K562 (cell line): ENCODE measurements at regions not wholly inside any gene's neighbourhood (a gene's known extent, or its start where the extent isn't known, plus 50 kb on each side); places are given as distances from the start of the nearest gene placed in this dataset.
A peak's percentile ranks its signal among the peaks of the same experiment; 100 is the strongest.

Experiments used
- ATAC-seq: fragments of 200-7000 bp; cut with Tn5 transposase; 3 replicates; pipeline ENCODE4 v1.9.1; 2020; ENCODE audit warnings: moderate library complexity
- BruUV-seq: library from RNA; stranded (reverse); fragments of 400-500 nt; replicated peaks from 2 replicates; lab custom pipeline; 2021; lab: Mats Ljungman, UMichigan
- CTCF ChIA-PET: fragments of 300-600 bp; formaldehyde crosslinking; extraction: SDS; loops from one replicate; lab custom pipeline; 2021; ENCODE audit warnings: low intra/inter-chr PET ratio; lab: Yijun Ruan, JAX
- POLR2A ChIA-PET: fragments of 300-600, 350-650 bp; sonication (Branson Sonifier 250); formaldehyde crosslinking; extraction: SDS; loops from one replicate; lab custom pipeline; 2021; ENCODE audit warnings: antibody characterized with exemption, inconsistent platforms; lab: Yijun Ruan, JAX
- DNase-seq, 4 experiments: peaks; one replicate each; pipeline versions ENCODE4 v3.0.0 to v3.0.0-alpha.2; 2011 to 2018; ENCODE audit warnings: low spot score in 3 of 4, mixed read lengths in 3 of 4; ENCODE audit errors: extremely low read depth in 1 of 4
- FAIRE-seq: peaks from 2 replicates; lab custom pipeline; 2011; peaks lifted over from hg19 to GRCh38; lab: Jason Lieb, UNC
- H2AFZ ChIP-seq: 2 replicates; pipeline ENCODE4 v1.6.0; 2011; ENCODE audit warnings: low read depth, low read length, control low read depth, inconsistent platforms
- H3K27ac ChIP-seq: fragments of 200-600 bp; 3 replicates; pipeline ENCODE4 v1.8.0; 2011; ENCODE audit warnings: low read depth, mild to moderate bottlenecking, control low read depth, inconsistent platforms, low read length, moderate library complexity, mixed read lengths; ENCODE audit errors: extremely low read depth
- H3K27me3 ChIP-seq, 2 experiments: fragments of 300-600 bp in 1 of 2; 2 replicates in 1 of 2; 3 replicates in 1 of 2; pipeline versions ENCODE4 v1.6.0 to v1.8.0; 2011; ENCODE audit warnings: inconsistent platforms in 2 of 2, low read length in 2 of 2, mild to moderate bottlenecking in 1 of 2, mixed read lengths in 1 of 2, moderate library complexity in 1 of 2; ENCODE audit not compliant: control insufficient read depth in 2 of 2, insufficient read depth in 2 of 2
- H3K36me3 ChIP-seq: fragments of 300-600 bp; 3 replicates; pipeline ENCODE4 v1.8.0; 2011; ENCODE audit warnings: mild to moderate bottlenecking, low read length, inconsistent platforms; ENCODE audit not compliant: control insufficient read depth, insufficient read depth
- H3K4me1 ChIP-seq, 2 experiments: fragments of 200-600 bp in 1 of 2; replicated peaks in 1 of 2; 2 replicates in 1 of 2; 3 replicates in 1 of 2; pipeline versions ENCODE4 v1.5.1 to v1.8.0; 2011; ENCODE audit warnings: inconsistent platforms in 2 of 2, low read length in 2 of 2, mild to moderate bottlenecking in 1 of 2, mixed read lengths in 1 of 2, moderate library complexity in 1 of 2; ENCODE audit not compliant: control insufficient read depth in 2 of 2, insufficient read depth in 2 of 2
- H3K4me2 ChIP-seq: 2 replicates; pipeline ENCODE4 v1.6.1; 2011; ENCODE audit warnings: low read length, control low read depth, inconsistent platforms, mixed read lengths; ENCODE audit not compliant: insufficient read depth
- H3K4me3 ChIP-seq: fragments of 200-600 bp; sonication (generic), shearing (Covaris generic); 2 replicates; pipeline ENCODE4 v1.5.1; 2016; ENCODE audit warnings: control low read depth, inconsistent platforms
- H3K79me2 ChIP-seq: fragments of 200-600 bp; 3 replicates; pipeline ENCODE4 v1.8.0; 2011; ENCODE audit warnings: low read length, inconsistent platforms; ENCODE audit not compliant: control insufficient read depth, insufficient read depth
- H3K9ac ChIP-seq, 2 experiments: 2 replicates each; pipeline versions ENCODE4 v1.6.0 to v1.6.1; 2011; ENCODE audit warnings: low read depth in 2 of 2, low read length in 2 of 2, control low read depth in 1 of 2, inconsistent platforms in 1 of 2, mild to moderate bottlenecking in 1 of 2, mixed read lengths in 1 of 2; ENCODE audit not compliant: insufficient read depth in 1 of 2
- H3K9me1 ChIP-seq: one replicate; pipeline ENCODE4 v1.6.0; 2011; ENCODE audit warnings: inconsistent platforms, mild to moderate bottlenecking, low read length, moderate library complexity; ENCODE audit not compliant: control insufficient read depth, insufficient read depth
- H3K9me3 ChIP-seq: replicated peaks from 2 replicates; pipeline ENCODE4 v1.5.1; 2011; ENCODE audit warnings: low read depth, low read length, inconsistent platforms; ENCODE audit not compliant: control insufficient read depth, insufficient read depth
- H4K20me1 ChIP-seq: replicated peaks from 2 replicates; pipeline ENCODE4 v1.6.1; 2011; ENCODE audit warnings: low read length, inconsistent platforms, mixed read lengths; ENCODE audit not compliant: control insufficient read depth, insufficient read depth
- ESRRB ChIP-seq: fragments of 250-450 bp; sonication (Bioruptor Pico); IDR thresholded peaks from 2 replicates; pipeline ENCODE4 v1.5.0; 2020; ENCODE audit warnings: mild to moderate bottlenecking, moderate library complexity, borderline replicate concordance
- HNRNPLL ChIP-seq: fragments of 200-400 bp; formaldehyde crosslinking; IDR thresholded peaks from 2 replicates; pipeline ENCODE4 v1.6.1; 2017; ENCODE audit warnings: low read length, low read depth, mild to moderate bottlenecking; ENCODE audit not compliant: poor library complexity, severe bottlenecking
- MXI1 ChIP-seq: IDR thresholded peaks from 2 replicates; pipeline ENCODE4 v1.6.1; 2011; ENCODE audit warnings: low read depth, mild to moderate bottlenecking, improper control_type of control experiment, low read length
- POLR2A ChIP-seq: fragments of 450-650 bp; conservative IDR thresholded peaks from 2 replicates; pipeline ENCODE4 v1.6.1; 2016
- POLR2B ChIP-seq: fragments of 450-650 bp; IDR thresholded peaks from 2 replicates; pipeline ENCODE4 v1.6.1; 2018; ENCODE audit warnings: low read depth; ENCODE audit not compliant: partially characterized antibody
- SAP30 ChIP-seq: fragments of 200-600 bp; sonication (generic); IDR thresholded peaks from 2 replicates; pipeline ENCODE4 v1.6.1; 2012; ENCODE audit warnings: borderline replicate concordance, low read depth, mild to moderate bottlenecking, moderate library complexity, low read length, control low read depth, inconsistent platforms; ENCODE audit not compliant: insufficient read depth, poor library complexity, severe bottlenecking
- YY1 ChIP-seq, 3 experiments: IDR thresholded peaks; 2 replicates each; pipeline ENCODE4 v1.6.1; 2011; ENCODE audit warnings: low read length in 2 of 3, mild to moderate bottlenecking in 2 of 3, moderate library complexity in 2 of 3, borderline replicate concordance in 1 of 3, control low read depth in 1 of 3, low read depth in 1 of 3; ENCODE audit not compliant: insufficient read depth in 3 of 3, insufficient replicate concordance in 2 of 3, control insufficient read depth in 1 of 3, insufficient read length in 1 of 3; ENCODE audit errors: extremely low read depth in 1 of 3
- WGBS: fragments of 100-300 bp; shearing (Covaris generic); methylation state at CpG from one replicate; pipeline ENCODE4 v1.1.6; 2016; ENCODE audit warnings: low coverage, mixed read lengths; ENCODE audit not compliant: insufficient coverage; ENCODE audit errors: missing lambda C conversion rate; 5-methylcytosine and 5-hydroxymethylcytosine counted together
- in situ Hi-C: fragments of 300-500 bp; cut with MboI; formaldehyde crosslinking; loops from 4 replicates; pipeline ENCODE4 v1.15.0; 2018; ENCODE audit warnings: inconsistent platforms, mixed read lengths
- intact Hi-C: fragments of 100-400 bp; cut with micrococcal nuclease; formaldehyde crosslinking; loops from 2 replicates; pipeline ENCODE4 v1.14.2; 2022

DNA sequence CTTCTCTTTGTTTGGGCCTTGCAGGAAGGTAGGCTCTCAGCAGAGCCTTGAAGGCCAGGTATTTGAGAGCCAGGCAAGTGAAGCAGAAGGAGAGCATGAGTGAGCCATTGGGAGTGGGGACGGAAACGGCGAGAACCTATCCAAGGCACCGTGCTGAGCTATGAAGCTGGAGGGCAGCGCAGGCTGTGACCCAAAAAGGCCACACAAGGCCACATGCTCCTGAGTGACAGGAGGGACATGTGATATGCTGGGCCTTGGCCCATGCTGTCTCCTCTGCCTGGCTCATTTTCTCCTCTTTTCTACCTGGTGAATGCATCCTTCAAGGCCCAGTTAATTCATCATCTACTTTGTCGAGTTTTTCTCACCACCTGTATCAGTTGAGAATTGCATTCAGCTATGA, 136.3 kb downstream of the PALM2AKAP2 start (continued):
- TF ChIP-seq ESRRB (CRISPR knock-in tag) (no peak), MXI1 (no peak), POLR2A (no peak), SAP30 (no peak), POLR2B (no peak)

DNA sequence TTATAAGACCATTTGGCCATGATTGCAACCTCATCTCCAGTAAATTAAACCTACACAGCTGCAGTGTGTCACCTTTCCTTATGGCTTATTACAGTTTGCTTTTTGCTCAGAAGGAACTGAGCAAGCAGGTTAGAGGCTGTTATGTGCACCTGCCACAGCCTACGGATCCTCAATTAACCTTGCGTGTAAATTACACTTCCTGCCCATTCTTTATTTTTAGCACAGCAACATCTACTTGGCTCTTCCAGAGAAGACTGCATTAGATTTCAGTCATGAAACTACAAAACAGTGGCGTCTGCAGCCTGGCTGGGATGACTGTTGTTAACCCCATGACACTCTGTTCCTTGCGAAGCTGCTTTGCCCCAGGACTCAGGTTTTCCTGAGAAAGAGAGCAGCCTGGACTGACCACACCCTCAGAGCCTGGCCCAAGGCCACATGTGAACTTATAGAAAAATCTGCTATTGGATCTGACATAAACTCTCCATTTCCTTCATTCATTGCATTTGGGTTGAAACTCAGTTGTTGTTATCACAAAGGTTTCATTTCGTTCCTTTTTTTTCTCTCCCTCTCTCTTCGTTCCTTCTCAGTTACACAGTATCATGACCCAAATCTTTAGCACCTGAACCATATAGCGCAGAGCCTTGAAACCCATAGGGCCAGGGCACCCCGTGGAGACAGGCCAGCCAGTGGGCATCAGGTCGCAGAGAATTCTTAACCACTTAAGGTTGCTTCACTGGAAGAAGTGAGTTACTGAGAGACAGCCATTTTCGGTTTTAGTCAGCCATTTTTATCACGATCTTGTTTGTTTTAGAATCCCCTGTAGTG, 138.6 kb downstream of the PALM2AKAP2 start:
- Histone ChIP-seq H3K4me1 (no peaks in the 10 kb centered on the region; a peak in 1 of 5 replicates), H3K9me1 (no peaks in the 10 kb centered on the region), H3K36me3 (no peaks in the 10 kb centered on the region), H3K27me3 (no peaks in the 10 kb centered on the region), H3K9ac (0 out of 4 replicates have a peak overlapping the region, but pooled peaks of 1 of the 2 experiments have one; percentile 26), H4K20me1 (no peaks in the 10 kb centered on the region), H3K4me3 (no peak overlapping the region), H3K4me2 (no peak overlapping the region), H3K9me3 (no peaks in the 10 kb centered on the region), H3K27ac (no peak overlapping the region), H2AFZ (no peak overlapping the region), H3K79me2 (no peaks in the 10 kb centered on the region)
- FAIRE-seq (no peak), DNase-seq (no peak), ATAC-seq (no peak)
- CTCF ChIA-PET = no interaction called here
- BruUV-seq = no TSS peak
- no peak for TF ChIP-seq HNRNPLL
- peak in 1 of 3 experiments; percentile 34 for TF ChIP-seq YY1 (IDR thresholded peaks at IDR 0.05; ENCODE audit: borderline replicate concordance in 1 of 3, control insufficient read depth in 1 of 3, extremely low read depth in 1 of 3, insufficient read depth in 3 of 3, insufficient read length in 1 of 3, insufficient replicate concordance in 2 of 3, low read depth in 1 of 3, low read length in 2 of 3)
- in situ Hi-C loops = no loop called here
- intact Hi-C loops = no loop called here
- 0% methylated on average over 11 of the region's 11 CpGs for WGBS
- POLR2A ChIA-PET = no interaction called here
